ENCODE measurements at regions not wholly inside any gene's neighbourhood (a gene's known extent, or its start where the extent isn't known, plus 50 kb on each side); places are given as distances from the start of the nearest gene placed in this dataset.

GRCh38 chr18:41226911-41227310, 728.1 kb upstream of the PIK3C3 start:
- TF ChIP-seq CTCF (IDR thresholded peaks at IDR 0.05; ENCODE audit: insufficient read depth, low read depth, low read length) (no peak), EZH2 (IDR thresholded peaks at IDR 0.05; ENCODE audit: insufficient read depth, low read length) (no peak)
